Muscle layer of duodenum (tissue), 2 donors: ENCODE measurements at regions not wholly inside any gene's neighbourhood (a gene's known extent, or its start where the extent isn't known, plus 50 kb on each side); places are given as distances from the start of the nearest gene placed in this dataset.
"Not testable (repeated sequence)": the region's sequence is repeated elsewhere in the genome, so short reads cannot be mapped to it uniquely, and the experiment has no call there.

Source experiments
- H3K27ac ChIP-seq: one replicate; pipeline ENCODE4 v1.7.0; 2013; ENCODE audit warnings: mild to moderate bottlenecking, low read length
- H3K27me3 ChIP-seq: one replicate; pipeline ENCODE4 v1.7.0; 2013; ENCODE audit warnings: low read depth, mild to moderate bottlenecking, control low read depth, low read length
- H3K36me3 ChIP-seq, 2 donors: one replicate each; pipeline ENCODE4 v1.7.0; 2013; ENCODE audit warnings: low read length in 2 of 2, control low read depth in 1 of 2, mild to moderate bottlenecking in 1 of 2; ENCODE audit not compliant: insufficient read depth in 2 of 2, control insufficient read depth in 1 of 2
- H3K4me1 ChIP-seq, 2 donors: one replicate each; pipeline ENCODE4 v1.7.0; 2013; ENCODE audit warnings: low read length in 2 of 2, mild to moderate bottlenecking in 2 of 2, control low read depth in 1 of 2, moderate library complexity in 1 of 2; ENCODE audit not compliant: insufficient read depth in 2 of 2, control insufficient read depth in 1 of 2
- H3K4me3 ChIP-seq, 2 donors: one replicate each; pipeline ENCODE4 v1.7.0; 2013; ENCODE audit warnings: low read length in 2 of 2, low read depth in 1 of 2, mild to moderate bottlenecking in 1 of 2
- H3K9me3 ChIP-seq, 2 donors: one replicate each; pipeline ENCODE4 v1.7.0; 2013; ENCODE audit warnings: low read length in 2 of 2, control low read depth in 1 of 2, mild to moderate bottlenecking in 1 of 2; ENCODE audit not compliant: control insufficient read depth in 1 of 2
- donor health status: healthy.

DNA sequence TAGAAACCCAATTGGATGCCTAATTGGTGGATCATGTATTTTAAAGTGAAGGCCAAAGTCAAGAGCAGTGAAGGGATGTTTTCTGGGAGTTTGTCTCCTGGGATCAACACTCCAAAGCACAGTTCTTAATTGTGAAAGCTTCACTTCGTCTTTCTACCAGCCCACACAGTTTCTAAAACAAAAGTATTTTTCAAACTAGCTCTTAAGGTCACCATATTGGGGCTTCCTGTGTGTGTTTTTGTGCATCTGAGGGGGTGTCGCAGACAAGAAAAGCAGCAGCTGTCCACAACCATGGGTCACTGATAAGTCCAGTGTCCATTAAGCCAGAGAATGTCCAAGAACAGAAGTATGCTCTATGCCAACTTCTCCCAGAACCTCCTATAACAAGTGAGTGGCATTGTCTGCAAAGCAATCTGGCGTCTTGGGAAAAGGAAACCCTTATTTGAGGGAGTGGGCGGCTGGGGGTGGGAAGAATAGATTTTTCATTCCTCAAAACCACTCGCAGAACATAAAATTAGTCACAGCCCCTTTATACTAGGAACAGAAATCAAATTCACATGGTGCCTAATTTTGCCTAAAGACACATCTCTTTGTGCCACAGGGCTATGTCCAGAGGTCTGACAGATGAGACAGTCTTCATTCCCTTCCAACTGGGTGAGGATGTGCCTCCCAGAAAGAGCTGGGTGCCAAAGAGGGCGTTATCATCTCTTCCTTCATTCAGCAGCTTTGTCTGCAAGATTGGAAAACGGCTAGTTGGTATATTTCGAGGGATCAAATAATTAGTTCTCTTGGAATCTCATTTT, 610.4 kb downstream of the BCOR start:
- Histone ChIP-seq H3K4me1 (peaks cover 4 to 12% of the 10 kb centered on the region in 2 donors), H3K27me3 (no peaks in the 10 kb centered on the region), H3K36me3 (no peaks in the 10 kb centered on the region), H3K27ac (no peak overlapping the region), H3K9me3 (no peaks in the 10 kb centered on the region), H3K4me3 (no peak overlapping the region)

DNA sequence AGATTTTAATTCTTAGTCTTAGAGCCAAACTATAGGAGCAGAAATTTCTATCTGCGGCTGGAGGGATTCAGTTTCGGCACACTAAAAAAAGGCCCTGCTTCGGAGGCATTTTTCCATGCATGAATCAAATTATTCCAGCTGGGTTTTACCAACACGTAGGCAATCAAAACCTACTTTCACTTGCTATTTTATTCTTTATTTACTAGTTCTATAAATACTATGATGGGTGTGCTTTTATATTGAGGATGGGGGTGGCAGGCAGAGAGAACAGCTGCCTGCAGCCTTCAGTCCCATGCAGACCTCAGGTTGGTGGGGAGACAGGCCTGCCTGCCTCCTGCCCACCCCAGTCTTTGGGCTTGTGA, 609.8 kb downstream of the BCOR start:
- Histone ChIP-seq H3K36me3 (no peaks in the 10 kb centered on the region), H3K4me1 (peaks cover 4 to 15% of the 10 kb centered on the region in 2 donors), H3K9me3 (no peaks in the 10 kb centered on the region), H3K27ac (no peak overlapping the region), H3K4me3 (no peak overlapping the region), H3K27me3 (no peaks in the 10 kb centered on the region)

GRCh38 chrX:39491548-39492297, 606.0 kb downstream of the BCOR start:
- H3K27ac ChIP-seq: no peak overlapping the region
- H3K9me3 ChIP-seq: no peaks in the 10 kb centered on the region
- H3K36me3 ChIP-seq: no peaks in the 10 kb centered on the region
- H3K27me3 ChIP-seq: no peaks in the 10 kb centered on the region
- peaks cover 4 to 6% of the 10 kb centered on the region in 2 donors for H3K4me1 ChIP-seq
- no peak overlapping the region for H3K4me3 ChIP-seq

GRCh38 chrX:39492497-39493162, 605.1 kb downstream of the BCOR start:
- Histone ChIP-seq H3K27ac (peak overlapping the region; percentile 23), H3K9me3 (no peaks in the 10 kb centered on the region), H3K4me3 (no peak overlapping the region), H3K27me3 (no peaks in the 10 kb centered on the region), H3K36me3 (no peaks in the 10 kb centered on the region), H3K4me1 (peaks cover 4 to 6% of the 10 kb centered on the region in 2 donors)

DNA sequence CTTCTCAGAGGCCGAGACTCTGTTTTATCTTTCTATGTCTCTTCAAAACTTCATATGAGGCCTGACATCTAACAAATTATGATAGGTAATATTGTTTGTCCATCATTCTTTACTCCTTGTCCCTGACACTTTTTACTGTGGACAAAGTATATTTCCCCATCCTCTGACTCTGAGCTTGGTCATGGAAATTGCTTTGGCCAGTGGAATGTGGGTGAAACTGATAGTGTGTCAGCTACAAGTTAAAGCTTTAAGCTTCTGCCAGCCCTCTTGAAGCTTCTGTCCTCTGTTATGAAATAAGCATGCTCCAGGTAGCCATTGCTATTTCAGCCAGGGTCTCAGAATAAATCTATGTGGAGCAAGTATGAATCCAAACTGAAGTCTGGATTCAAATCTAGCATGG, 604.6 kb downstream of the BCOR start:
- Histone ChIP-seq H3K36me3 (no peaks in the 10 kb centered on the region), H3K4me1 (peaks cover 4 to 6% of the 10 kb centered on the region in 2 donors), H3K4me3 (no peak overlapping the region), H3K27me3 (no peaks in the 10 kb centered on the region), H3K27ac (no peak overlapping the region), H3K9me3 (no peaks in the 10 kb centered on the region)

GRCh38 chrX:39497117-39497516, 600.6 kb downstream of the BCOR start:
- not testable (repeated sequence) for H3K4me3 ChIP-seq, H3K27ac ChIP-seq, H3K36me3 ChIP-seq, H3K27me3 ChIP-seq, H3K9me3 ChIP-seq, H3K4me1 ChIP-seq

DNA sequence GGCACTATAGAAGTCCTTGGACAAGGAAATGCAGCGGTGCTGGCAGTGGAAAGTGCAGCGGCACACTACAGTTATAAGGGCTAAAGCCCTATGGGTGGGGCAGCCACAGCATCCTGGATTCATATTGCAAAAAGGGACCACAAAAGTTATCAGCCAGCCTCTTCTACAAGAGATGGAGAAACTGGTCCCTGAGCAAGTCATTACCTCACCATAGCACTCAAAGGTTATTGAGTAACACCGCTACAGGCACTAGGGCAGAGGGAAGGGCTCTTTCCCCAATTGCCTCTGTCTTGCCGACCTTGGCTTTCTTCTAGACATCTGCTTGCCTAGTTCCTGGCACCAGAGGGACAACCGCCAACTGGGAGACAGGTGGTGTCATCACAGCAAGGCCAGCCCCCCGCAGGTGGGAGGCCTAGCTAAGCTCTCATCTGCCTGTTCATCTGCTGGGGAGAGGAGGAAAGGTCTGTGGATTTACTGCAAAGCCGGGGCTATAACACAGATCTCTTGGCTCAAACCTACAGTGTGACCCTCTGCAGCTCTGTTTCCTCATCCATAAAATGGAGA, 600.0 kb downstream of the BCOR start:
- Histone ChIP-seq H3K4me3 (no peak overlapping the region), H3K36me3 (no peaks in the 10 kb centered on the region), H3K4me1 (peaks cover 0 to 4% of the 10 kb centered on the region in 2 donors), H3K27ac (no peak overlapping the region), H3K27me3 (no peaks in the 10 kb centered on the region), H3K9me3 (no peaks in the 10 kb centered on the region)

GRCh38 chrX:39499996-39500395, 597.8 kb downstream of the BCOR start:
- no peaks in the 10 kb centered on the region for H3K9me3 ChIP-seq
- no peak overlapping the region for H3K27ac ChIP-seq
- H3K4me1 ChIP-seq: no peaks in the 10 kb centered on the region
- no peaks in the 10 kb centered on the region for H3K36me3 ChIP-seq
- no peaks in the 10 kb centered on the region for H3K27me3 ChIP-seq
- H3K4me3 ChIP-seq: no peak overlapping the region

GRCh38 chrX:39501822-39502221, 595.9 kb downstream of the BCOR start:
- no peaks in the 10 kb centered on the region for H3K4me1 ChIP-seq
- H3K27ac ChIP-seq: no peak overlapping the region
- H3K27me3 ChIP-seq: no peaks in the 10 kb centered on the region
- H3K4me3 ChIP-seq: no peak overlapping the region
- no peaks in the 10 kb centered on the region for H3K9me3 ChIP-seq
- no peaks in the 10 kb centered on the region for H3K36me3 ChIP-seq

- Histone ChIP-seq H3K27ac (no peak overlapping the region), H3K27me3 (no peaks in the 10 kb centered on the region), H3K4me1 (no peaks in the 10 kb centered on the region), H3K4me3 (no peak overlapping the region), H3K36me3 (no peaks in the 10 kb centered on the region), H3K9me3 (no peaks in the 10 kb centered on the region)
Measured at GRCh38 chrX:39502486-39502885, 595.3 kb downstream of the BCOR start.

GRCh38 chrX:39504227-39504626, 593.5 kb downstream of the BCOR start:
- H3K4me1 ChIP-seq: no peaks in the 10 kb centered on the region
- no peak overlapping the region for H3K4me3 ChIP-seq
- H3K9me3 ChIP-seq: no peaks in the 10 kb centered on the region
- no peak overlapping the region for H3K27ac ChIP-seq
- H3K36me3 ChIP-seq: no peaks in the 10 kb centered on the region
- H3K27me3 ChIP-seq: no peaks in the 10 kb centered on the region
